ACC112 (cell line): ENCODE measurements at regions not wholly inside any gene's neighbourhood (a gene's known extent, or its start where the extent isn't known, plus 50 kb on each side); places are given as distances from the start of the nearest gene placed in this dataset.
"Not testable (repeated sequence)": the region's sequence is repeated elsewhere in the genome, so short reads cannot be mapped to it uniquely, and the experiment has no call there.

Experiments used
- H2AFZ ChIP-seq: fragments of 200-600 bp; sonication (generic); one replicate; pipeline ENCODE4 v1.6.0; 2017; ENCODE audit warnings: antibody characterized with exemption, low read length; ENCODE audit not compliant: unreplicated experiment
- H3K27ac ChIP-seq: fragments of 200-600 bp; sonication (generic); 2 replicates; pipeline ENCODE4 v1.5.1; 2014; ENCODE audit warnings: low read depth, mild to moderate bottlenecking, antibody characterized with exemption, low read length, moderate library complexity
- H3K27me3 ChIP-seq: fragments of 200-600 bp; sonication (generic); 2 replicates; pipeline ENCODE4 v1.6.1; 2014; ENCODE audit warnings: mild to moderate bottlenecking, antibody characterized with exemption, low read length, moderate library complexity, mixed read lengths; ENCODE audit not compliant: insufficient read depth
- H3K36me3 ChIP-seq: fragments of 200-600 bp; sonication (generic); 2 replicates; pipeline ENCODE4 v1.6.1; 2016; ENCODE audit warnings: mild to moderate bottlenecking, antibody characterized with exemption, low read length, moderate library complexity, mixed read lengths; ENCODE audit not compliant: insufficient read depth
- H3K4me1 ChIP-seq: fragments of 200-600 bp; sonication (generic); one replicate; pipeline ENCODE4 v1.6.1; 2016; ENCODE audit warnings: low read length, mixed read lengths; ENCODE audit not compliant: insufficient read depth, unreplicated experiment, control insufficient read depth
- H3K4me3 ChIP-seq: fragments of 200-600 bp; sonication (generic); 2 replicates; pipeline ENCODE4 v1.5.1; 2014; ENCODE audit warnings: mild to moderate bottlenecking, low read depth, low read length
- H3K79me2 ChIP-seq: fragments of 200-600 bp; sonication (generic); one replicate; pipeline ENCODE4 v1.6.0; 2016; ENCODE audit warnings: low read length; ENCODE audit not compliant: control insufficient read depth, unreplicated experiment, insufficient read depth

- Histone ChIP-seq H3K4me3 (no peak overlapping the region), H3K36me3 (no peaks in the 10 kb centered on the region), H3K27ac (no peak overlapping the region), H3K27me3 (peaks cover 4% of the 10 kb centered on the region; the same call in 1 of the 2 replicates), H2AFZ (no peak overlapping the region), H3K4me1 (no peaks in the 10 kb centered on the region), H3K79me2 (no peaks in the 10 kb centered on the region)
These were observed 156.4 kb upstream of the ADCY1 start for GRCh38 chr7:45417735-45418134.

DNA sequence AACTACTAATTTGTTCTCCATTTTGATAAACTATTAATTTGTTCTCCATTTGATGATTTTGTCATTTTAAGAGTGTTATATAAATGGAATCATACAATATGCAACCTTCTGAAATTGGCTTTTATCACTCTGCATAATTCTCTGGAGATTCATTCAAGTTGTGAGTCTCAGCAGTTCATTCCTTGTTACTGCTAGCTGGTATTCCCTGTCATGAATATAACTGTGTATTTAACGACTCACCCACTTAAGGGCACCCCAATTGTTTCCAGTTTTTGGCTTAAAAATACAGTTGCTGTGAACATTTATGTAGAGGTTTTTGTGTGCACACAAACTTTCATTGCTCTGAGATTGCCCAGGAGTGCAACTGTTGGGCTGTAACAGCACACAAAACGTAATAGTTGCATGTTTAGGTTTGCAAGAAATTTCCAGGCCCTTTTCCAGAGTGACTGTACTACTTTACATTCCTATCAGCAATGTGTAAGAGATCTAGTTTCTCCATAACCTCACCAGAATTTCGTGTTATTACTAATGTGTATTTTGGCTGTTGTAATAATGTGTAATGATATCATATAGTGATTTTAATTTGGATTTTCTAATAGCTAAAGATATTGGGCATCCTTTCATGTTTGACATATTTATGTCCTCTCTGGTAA, 153.2 kb upstream of the ADCY1 start:
- Histone ChIP-seq H2AFZ (no peak overlapping the region), H3K4me3 (no peak overlapping the region), H3K36me3 (no peaks in the 10 kb centered on the region), H3K27me3 (peaks cover 7% of the 10 kb centered on the region; the same call in 1 of the 2 replicates), H3K79me2 (no peaks in the 10 kb centered on the region), H3K4me1 (no peaks in the 10 kb centered on the region), H3K27ac (no peak overlapping the region)

GRCh38 chr7:45421806-45422205, 152.4 kb upstream of the ADCY1 start:
- Histone ChIP-seq H3K27me3 (peaks cover 7% of the 10 kb centered on the region; the same call in 1 of the 2 replicates), H3K4me3 (no peak overlapping the region), H3K27ac (no peak overlapping the region), H3K36me3 (no peaks in the 10 kb centered on the region), H2AFZ (no peak overlapping the region), H3K79me2 (no peaks in the 10 kb centered on the region), H3K4me1 (no peaks in the 10 kb centered on the region)

- H2AFZ ChIP-seq = no peak overlapping the region
- H3K79me2 ChIP-seq = no peaks in the 10 kb centered on the region
- no peaks in the 10 kb centered on the region for H3K4me1 ChIP-seq
- peaks cover 8% of the 10 kb centered on the region; the same call in 1 of the 2 replicates for H3K27me3 ChIP-seq
- H3K4me3 ChIP-seq = no peak overlapping the region
- H3K27ac ChIP-seq = no peak overlapping the region
- H3K36me3 ChIP-seq = no peaks in the 10 kb centered on the region
These were observed 143.8 kb upstream of the ADCY1 start for GRCh38 chr7:45430397-45430796.

DNA sequence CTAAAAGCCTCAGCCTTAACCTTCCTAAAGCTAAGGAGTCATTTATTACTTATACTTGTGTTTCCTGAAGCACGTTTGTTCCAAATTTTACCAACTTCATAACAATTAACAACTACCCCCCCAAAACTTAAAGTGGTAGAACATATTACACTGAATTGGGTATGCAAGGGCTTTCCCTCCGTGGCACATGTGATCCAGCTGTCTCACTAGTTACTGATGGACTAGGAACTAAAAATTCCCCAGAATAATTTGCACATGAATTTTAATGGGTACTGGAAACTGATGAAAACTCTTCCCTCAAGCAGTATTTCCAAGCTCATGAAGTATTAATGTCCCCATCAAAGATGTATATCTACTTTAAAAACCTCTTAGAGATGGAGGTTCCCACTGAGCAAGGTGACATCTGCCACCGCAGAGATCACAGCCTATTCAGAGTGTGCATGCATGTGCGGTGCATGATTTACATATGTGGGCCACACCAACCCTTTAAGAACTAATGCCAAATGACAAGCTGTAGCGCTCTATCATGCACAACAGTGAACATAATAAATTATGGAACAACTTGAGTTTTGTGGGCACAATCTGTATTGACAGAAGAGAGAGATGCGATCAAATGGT, 139.9 kb upstream of the ADCY1 start:
- Histone ChIP-seq H3K4me3 (no peak overlapping the region), H3K79me2 (no peaks in the 10 kb centered on the region), H3K27ac (no peak overlapping the region), H3K36me3 (no peaks in the 10 kb centered on the region), H3K4me1 (no peaks in the 10 kb centered on the region), H2AFZ (no peak overlapping the region), H3K27me3 (peaks cover 8% of the 10 kb centered on the region; the same call in 1 of the 2 replicates)

GRCh38 chr7:45435131-45435530, 139.0 kb upstream of the ADCY1 start:
- H3K79me2 ChIP-seq = no peaks in the 10 kb centered on the region
- H3K27me3 ChIP-seq = peaks cover 4% of the 10 kb centered on the region; the same call in 1 of the 2 replicates
- H2AFZ ChIP-seq = no peak overlapping the region
- H3K36me3 ChIP-seq = no peaks in the 10 kb centered on the region
- no peaks in the 10 kb centered on the region for H3K4me1 ChIP-seq
- H3K27ac ChIP-seq = no peak overlapping the region
- H3K4me3 ChIP-seq = no peak overlapping the region

DNA sequence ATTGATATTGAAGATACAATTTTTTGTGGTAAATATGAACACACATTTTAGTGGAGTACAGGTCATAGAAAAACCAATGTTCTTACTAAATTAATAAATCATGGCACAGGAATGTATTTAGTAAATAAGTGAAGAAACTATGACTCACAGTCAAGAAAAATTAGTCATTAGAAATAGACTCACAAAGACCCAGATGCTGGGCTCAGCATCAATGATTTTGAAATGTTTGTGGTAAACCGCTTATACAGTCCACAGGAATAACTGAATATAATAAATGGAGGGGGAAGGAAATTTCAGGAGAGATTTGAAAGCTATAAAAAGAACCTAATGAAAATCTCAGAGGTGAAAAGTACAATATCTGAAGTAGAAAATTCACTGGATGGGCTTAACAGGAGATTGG, 138.3 kb upstream of the ADCY1 start:
- no peaks in the 10 kb centered on the region for H3K4me1 ChIP-seq
- peaks cover 4% of the 10 kb centered on the region; the same call in 1 of the 2 replicates for H3K27me3 ChIP-seq
- no peaks in the 10 kb centered on the region for H3K79me2 ChIP-seq
- H3K27ac ChIP-seq = no peak overlapping the region
- no peak overlapping the region for H3K4me3 ChIP-seq
- H3K36me3 ChIP-seq = no peaks in the 10 kb centered on the region
- no peak overlapping the region for H2AFZ ChIP-seq

- H3K27me3 ChIP-seq, H3K36me3 ChIP-seq, H3K4me3 ChIP-seq, H3K4me1 ChIP-seq, H3K79me2 ChIP-seq, H2AFZ ChIP-seq, H3K27ac ChIP-seq: not testable (repeated sequence)
These were observed 133.4 kb upstream of the ADCY1 start for GRCh38 chr7:45440776-45441175.

DNA sequence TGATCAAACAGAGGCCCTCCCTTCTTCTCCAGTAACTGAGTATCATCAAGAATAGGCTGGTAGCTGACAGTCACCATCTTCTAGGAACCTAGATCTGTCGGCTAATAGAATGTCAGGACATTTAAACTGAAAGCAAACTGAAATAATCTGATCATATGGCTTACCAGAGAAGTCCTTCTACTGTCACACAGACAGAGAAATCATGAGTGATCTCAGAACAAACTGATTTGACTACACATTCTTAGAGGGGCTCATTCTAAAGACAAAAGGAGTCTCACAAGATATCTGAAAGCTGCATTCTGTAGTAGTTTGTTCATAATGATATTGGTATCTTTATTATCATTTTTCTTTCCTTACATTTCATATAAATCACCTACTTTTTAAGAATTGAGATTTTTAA, 130.9 kb upstream of the ADCY1 start:
- H3K4me1 ChIP-seq = no peaks in the 10 kb centered on the region
- no peak overlapping the region for H2AFZ ChIP-seq
- H3K79me2 ChIP-seq = no peaks in the 10 kb centered on the region
- H3K27ac ChIP-seq = no peak overlapping the region
- no peaks in the 10 kb centered on the region for H3K27me3 ChIP-seq
- no peak overlapping the region for H3K4me3 ChIP-seq
- no peaks in the 10 kb centered on the region for H3K36me3 ChIP-seq

- Histone ChIP-seq H3K27ac (no peak overlapping the region), H3K27me3 (no peaks in the 10 kb centered on the region), H3K79me2 (no peaks in the 10 kb centered on the region), H2AFZ (no peak overlapping the region), H3K4me3 (no peak overlapping the region), H3K4me1 (no peaks in the 10 kb centered on the region), H3K36me3 (no peaks in the 10 kb centered on the region)
These were observed 127.8 kb upstream of the ADCY1 start for GRCh38 chr7:45446195-45446944.
